Keratinocyte (primary cell): ENCODE measurements at regions not wholly inside any gene's neighbourhood (a gene's known extent, or its start where the extent isn't known, plus 50 kb on each side); places are given as distances from the start of the nearest gene placed in this dataset.

ENCODE experiments used
- CTCF ChIP-seq, 3 experiments: IDR thresholded peaks in 1 of 3; conservative IDR thresholded peaks in 1 of 3; optimal IDR thresholded peaks in 1 of 3; 2 replicates in 2 of 3; 3 replicates in 1 of 3; pipeline versions ENCODE3 to v1.5.1; 2011; ENCODE audit warnings: low read length in 3 of 3, mild to moderate bottlenecking in 3 of 3, moderate library complexity in 2 of 3, control low read depth in 1 of 3, inconsistent platforms in 1 of 3; ENCODE audit not compliant: insufficient read depth in 2 of 3; ENCODE audit errors: extremely low read depth in 1 of 3
- EZH2 ChIP-seq: IDR thresholded peaks from one replicate; pipeline ENCODE4 v1.6.1; 2012; ENCODE audit warnings: inconsistent platforms, mild to moderate bottlenecking, low read length, moderate library complexity

DNA sequence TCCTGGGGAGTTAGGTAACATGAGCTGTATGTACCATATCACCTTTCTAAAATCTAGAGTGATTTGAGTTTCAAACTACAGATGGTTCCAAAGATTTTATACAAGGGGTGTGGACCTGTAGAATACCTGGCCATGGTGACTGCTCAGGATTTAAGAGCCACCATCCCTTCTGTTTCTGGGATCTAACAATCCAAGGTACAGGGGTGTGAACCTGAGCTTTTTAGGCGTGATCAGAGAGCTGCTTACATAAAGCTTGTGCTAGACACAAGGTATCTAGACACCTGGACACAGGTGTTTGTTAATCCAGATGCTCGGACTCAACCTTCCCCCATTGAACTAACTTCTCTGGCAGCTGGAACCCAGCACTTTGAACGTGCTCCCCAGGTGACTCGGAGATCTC lies 516.4 kb downstream of the RPS24 start:
- TF ChIP-seq CTCF (optimal IDR thresholded peaks at IDR 0.05 in 1 of 3, IDR thresholded peaks at IDR 0.05 in 1 of 3, conservative IDR thresholded peaks at IDR 0.05 in 1 of 3; ENCODE audit: extremely low read depth in 1 of 3, insufficient read depth in 2 of 3, low read length in 3 of 3) (no peak), EZH2 (no peak)
